ENCODE measurements at regions not wholly inside any gene's neighbourhood (a gene's known extent, or its start where the extent isn't known, plus 50 kb on each side); places are given as distances from the start of the nearest gene placed in this dataset.
"Not testable (repeated sequence)": the region's sequence is repeated elsewhere in the genome, so short reads cannot be mapped to it uniquely, and the experiment has no call there.

DNA sequence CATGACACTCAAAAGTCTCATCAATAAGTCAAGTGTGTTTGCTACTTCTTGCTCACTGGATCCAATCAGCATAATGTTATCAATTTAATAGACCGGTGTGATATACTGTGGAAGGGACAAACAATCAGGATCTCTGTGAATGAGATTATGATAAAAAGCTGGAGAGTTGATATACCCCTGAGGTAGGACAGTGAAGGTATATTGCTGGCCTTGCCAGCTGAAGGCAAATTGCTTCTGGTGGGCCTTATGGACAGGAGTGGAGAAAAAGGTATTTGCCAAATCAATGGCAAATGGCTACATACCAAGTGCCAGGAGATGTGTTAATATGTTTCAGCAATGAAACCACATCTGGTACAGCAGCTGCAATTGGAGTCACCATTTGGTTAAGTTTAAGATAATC lies 134.4 kb upstream of the TENT5A start:
- H3K27me3 Mint-ChIP-seq; DNase-seq (ENCODE audit: low spot score in 2 of 2); H3K9me3 Mint-ChIP-seq; H3K27ac Mint-ChIP-seq; ATAC-seq (ENCODE audit: low read depth); H3K36me3 Mint-ChIP-seq; H3K4me1 Mint-ChIP-seq; H3K4me3 Mint-ChIP-seq: not testable (repeated sequence)

DNA sequence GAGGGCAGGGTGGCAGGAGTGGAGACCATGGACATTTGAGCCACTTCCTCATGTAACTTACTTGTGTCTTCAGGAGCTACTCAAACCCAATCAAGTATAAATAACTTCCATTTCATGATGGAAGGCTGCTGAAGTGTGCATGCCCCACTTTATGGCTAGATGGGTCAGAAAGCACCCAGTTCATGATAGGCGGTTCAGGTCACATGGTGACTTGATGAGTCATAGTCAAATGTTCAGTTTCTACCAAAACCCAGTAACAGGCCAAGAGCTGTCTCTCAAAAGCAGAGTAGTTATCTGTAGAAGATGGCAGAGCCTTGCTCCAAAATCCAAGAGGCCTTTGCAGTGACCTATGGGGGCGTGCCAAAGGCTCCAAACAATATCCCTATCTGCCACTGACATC lies 133.7 kb upstream of the TENT5A start:
- DNase-seq (ENCODE audit: low spot score in 2 of 2) (no peak), ATAC-seq (ENCODE audit: low read depth) (no peak)
- Mint-ChIP-seq H3K9me3 (no peaks in the 10 kb centered on the region), H3K27ac (no peak overlapping the region), H3K27me3 (no peaks in the 10 kb centered on the region), H3K36me3 (no peaks in the 10 kb centered on the region), H3K4me3 (no peak overlapping the region), H3K4me1 (no peaks in the 10 kb centered on the region)

DNA sequence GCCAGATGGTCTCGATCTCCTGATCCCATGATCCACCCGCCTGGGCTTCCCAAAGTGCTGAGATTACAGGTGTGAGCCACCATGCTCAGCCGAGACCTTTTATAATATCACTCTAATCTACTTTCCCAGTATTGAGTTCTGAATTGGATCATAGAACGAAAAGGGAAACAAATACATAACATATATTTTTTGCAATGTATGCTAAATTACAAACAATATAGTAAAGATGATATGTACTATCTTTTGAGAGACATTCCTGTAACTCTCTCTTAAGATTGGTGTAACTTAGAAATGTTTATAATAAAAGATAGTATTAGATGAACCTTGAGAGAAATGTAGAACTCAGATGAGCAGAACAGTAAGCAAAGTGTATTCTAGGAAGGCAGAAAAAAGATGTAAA lies 129.2 kb upstream of the TENT5A start:
- Mint-ChIP-seq H3K4me1 (no peaks in the 10 kb centered on the region), H3K36me3 (no peaks in the 10 kb centered on the region), H3K27me3 (no peaks in the 10 kb centered on the region), H3K9me3 (no peaks in the 10 kb centered on the region), H3K4me3 (no peak overlapping the region), H3K27ac (no peak overlapping the region)
- ATAC-seq (ENCODE audit: low read depth) (no peak), DNase-seq (ENCODE audit: low spot score in 2 of 2) (no peak)

DNA sequence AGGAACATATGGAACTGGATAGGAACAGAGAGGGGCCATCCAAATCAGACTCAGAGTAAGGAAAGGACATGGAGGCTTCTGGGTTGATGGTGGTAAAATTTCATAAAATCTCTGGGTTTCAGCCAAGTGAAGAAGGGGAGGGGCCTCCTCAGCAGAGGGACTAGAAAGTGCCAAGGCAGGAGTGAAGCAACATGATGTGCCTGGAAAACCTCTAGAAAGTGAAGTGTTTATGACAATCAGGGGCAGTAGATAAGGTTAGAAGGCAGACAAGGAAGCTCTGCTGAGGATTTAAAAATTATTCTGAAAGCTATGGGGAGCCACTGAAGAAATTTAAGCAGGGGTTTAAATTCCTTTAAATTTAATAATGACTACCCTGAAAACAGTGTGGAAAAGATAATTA lies 126.0 kb upstream of the TENT5A start:
- Mint-ChIP-seq H3K36me3 (no peaks in the 10 kb centered on the region), H3K9me3 (no peaks in the 10 kb centered on the region), H3K4me1 (no peaks in the 10 kb centered on the region), H3K27ac (no peak overlapping the region), H3K27me3 (no peaks in the 10 kb centered on the region), H3K4me3 (no peak overlapping the region)
- DNase-seq (ENCODE audit: low spot score in 2 of 2): no peak
- no peak for ATAC-seq (ENCODE audit: low read depth)

DNA sequence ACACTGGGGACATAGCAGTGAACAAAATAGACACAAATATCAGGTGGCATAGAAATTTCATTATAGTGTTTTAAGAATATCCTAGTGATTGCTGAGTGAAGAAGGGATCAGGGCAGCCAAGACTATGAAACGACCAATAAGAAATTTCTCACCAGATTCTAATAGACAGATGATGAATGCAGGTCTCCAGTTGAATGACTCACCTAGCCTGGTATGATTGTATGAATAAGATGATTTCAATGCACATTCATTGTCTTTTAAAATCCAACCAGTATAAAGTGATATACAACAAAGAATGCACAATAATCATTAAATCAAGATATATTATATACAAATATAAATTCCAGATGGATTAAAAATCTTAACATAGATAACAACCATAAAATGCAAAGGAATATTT lies 124.5 kb upstream of the TENT5A start:
- H3K36me3 Mint-ChIP-seq: no peaks in the 10 kb centered on the region
- no peaks in the 10 kb centered on the region for H3K4me1 Mint-ChIP-seq
- peaks cover 5% of the 10 kb centered on the region for H3K9me3 Mint-ChIP-seq
- H3K27ac Mint-ChIP-seq: no peak overlapping the region
- H3K27me3 Mint-ChIP-seq: no peaks in the 10 kb centered on the region
- ATAC-seq (ENCODE audit: low read depth) (no peak), DNase-seq (ENCODE audit: low spot score in 2 of 2) (no peak)
- no peak overlapping the region for H3K4me3 Mint-ChIP-seq

DNA sequence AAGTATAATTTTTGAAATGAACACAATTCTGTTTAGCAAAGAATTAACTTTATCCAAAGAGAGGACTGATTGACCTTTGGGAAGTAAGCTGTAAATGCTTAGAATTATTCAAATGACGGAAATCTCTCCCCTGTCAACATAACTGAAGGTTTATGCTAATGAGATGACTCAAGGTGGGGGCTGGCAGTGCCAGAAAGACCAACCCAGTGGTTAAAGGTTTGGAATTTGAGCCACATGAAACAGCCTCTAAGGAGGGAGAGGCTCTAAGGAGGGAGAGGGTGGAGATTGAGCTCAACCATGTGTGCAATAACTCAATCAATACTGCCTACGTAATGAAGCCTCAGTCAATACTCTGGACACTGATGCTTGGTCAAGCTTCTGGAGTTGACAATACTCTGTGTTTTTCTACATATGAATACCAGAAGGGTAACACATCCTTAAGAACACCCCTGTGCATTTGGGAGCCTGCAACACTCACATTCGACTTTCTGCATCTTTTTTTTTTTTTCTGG lies 123.4 kb upstream of the TENT5A start:
- Mint-ChIP-seq H3K4me3 (no peak overlapping the region), H3K27me3 (no peaks in the 10 kb centered on the region), H3K4me1 (no peaks in the 10 kb centered on the region), H3K36me3 (no peaks in the 10 kb centered on the region), H3K27ac (no peak overlapping the region), H3K9me3 (peaks cover 8% of the 10 kb centered on the region)
- ATAC-seq (ENCODE audit: low read depth) (no peak), DNase-seq (ENCODE audit: low spot score in 2 of 2) (no peak)

DNA sequence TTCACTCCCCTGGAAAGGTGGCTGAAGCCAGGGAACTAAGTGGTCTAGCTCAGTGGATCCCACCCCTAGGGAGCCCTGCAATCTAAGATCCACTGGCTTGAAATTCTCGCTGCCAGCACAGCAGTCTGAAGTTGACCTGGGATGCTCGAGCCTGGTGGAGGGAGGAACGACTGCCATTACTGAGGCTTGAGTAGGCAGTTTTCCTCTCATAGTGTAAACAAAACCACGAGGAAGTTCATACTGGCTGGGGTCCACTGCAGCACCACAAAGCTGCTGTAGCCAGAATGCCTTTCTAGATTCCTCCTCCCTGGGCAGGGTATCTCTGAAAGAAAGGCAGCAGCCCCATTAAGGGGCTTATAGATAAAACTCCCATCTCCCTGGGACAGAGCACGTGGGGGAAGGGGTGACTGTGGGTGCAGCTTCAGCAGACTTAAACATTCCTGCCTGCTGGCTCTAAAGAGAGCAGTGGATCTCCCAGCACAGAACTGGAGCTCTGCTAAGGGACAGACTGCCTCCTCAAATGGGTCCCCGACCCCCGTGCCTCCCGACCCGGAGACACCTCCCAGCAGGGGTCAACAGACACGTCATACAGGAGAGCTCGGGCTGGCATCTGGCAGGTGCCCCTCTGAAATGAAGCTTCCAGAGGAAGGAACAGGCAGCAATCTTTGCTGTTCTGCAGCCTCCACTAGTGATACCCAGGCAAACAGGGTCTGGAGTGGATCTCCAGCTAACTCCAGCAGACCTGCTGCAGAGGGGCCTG lies 117.4 kb upstream of the TENT5A start:
- not testable (repeated sequence) for DNase-seq (ENCODE audit: low spot score in 2 of 2); H3K27ac Mint-ChIP-seq; H3K36me3 Mint-ChIP-seq; H3K4me1 Mint-ChIP-seq; H3K27me3 Mint-ChIP-seq; ATAC-seq (ENCODE audit: low read depth); H3K4me3 Mint-ChIP-seq
- peaks cover 12% of the 10 kb centered on the region for H3K9me3 Mint-ChIP-seq

DNA sequence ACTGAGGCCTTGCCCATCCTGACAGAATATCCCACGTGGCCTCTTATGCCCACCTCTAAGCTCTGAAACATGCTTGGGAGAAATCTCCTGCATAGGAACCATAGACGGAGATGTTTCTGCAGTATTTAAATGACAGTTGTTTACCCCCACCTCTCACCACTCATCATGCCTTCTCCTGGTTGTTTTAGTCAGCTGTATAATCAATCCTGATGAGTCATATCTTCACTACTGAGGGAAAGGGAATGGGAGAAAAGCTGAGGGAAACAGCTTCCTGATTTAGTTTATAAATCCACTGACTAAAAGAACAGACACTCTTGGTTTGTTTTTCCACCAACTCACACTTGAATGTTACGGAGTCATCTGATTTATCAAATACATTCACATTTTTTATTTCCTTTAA lies 113.2 kb upstream of the TENT5A start:
- Mint-ChIP-seq H3K9me3 (peaks cover 3% of the 10 kb centered on the region), H3K27ac (no peak overlapping the region), H3K27me3 (peaks cover 3% of the 10 kb centered on the region), H3K4me3 (no peak overlapping the region), H3K36me3 (no peaks in the 10 kb centered on the region), H3K4me1 (no peaks in the 10 kb centered on the region)
- DNase-seq (ENCODE audit: low spot score in 2 of 2) (no peak), ATAC-seq (ENCODE audit: low read depth) (no peak)

DNA sequence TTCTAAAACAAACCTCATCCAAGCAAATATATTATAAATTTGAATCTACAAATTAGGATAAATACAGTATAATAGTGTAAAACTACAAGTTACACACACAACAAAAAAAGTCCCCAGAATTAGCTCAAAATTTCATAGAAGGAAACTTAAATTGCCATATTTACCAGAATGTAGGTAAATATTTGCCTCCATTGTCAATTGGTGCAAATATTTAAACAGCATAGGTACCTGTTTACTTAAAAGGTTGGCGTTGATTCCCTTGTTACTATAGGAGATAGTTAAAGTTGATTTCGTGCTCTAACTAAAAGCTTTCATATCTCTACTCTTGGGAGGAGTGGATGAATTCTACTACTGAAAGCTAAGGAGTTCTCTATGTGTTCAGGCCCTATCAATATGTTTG lies 111.6 kb upstream of the TENT5A start:
- H3K27ac Mint-ChIP-seq: no peak overlapping the region
- DNase-seq (ENCODE audit: low spot score in 2 of 2) (no peak), ATAC-seq (ENCODE audit: low read depth) (no peak)
- H3K4me3 Mint-ChIP-seq: no peak overlapping the region
- H3K36me3 Mint-ChIP-seq: no peaks in the 10 kb centered on the region
- no peaks in the 10 kb centered on the region for H3K4me1 Mint-ChIP-seq
- peaks cover 3% of the 10 kb centered on the region for H3K27me3 Mint-ChIP-seq
- H3K9me3 Mint-ChIP-seq: peaks cover 3% of the 10 kb centered on the region

DNA sequence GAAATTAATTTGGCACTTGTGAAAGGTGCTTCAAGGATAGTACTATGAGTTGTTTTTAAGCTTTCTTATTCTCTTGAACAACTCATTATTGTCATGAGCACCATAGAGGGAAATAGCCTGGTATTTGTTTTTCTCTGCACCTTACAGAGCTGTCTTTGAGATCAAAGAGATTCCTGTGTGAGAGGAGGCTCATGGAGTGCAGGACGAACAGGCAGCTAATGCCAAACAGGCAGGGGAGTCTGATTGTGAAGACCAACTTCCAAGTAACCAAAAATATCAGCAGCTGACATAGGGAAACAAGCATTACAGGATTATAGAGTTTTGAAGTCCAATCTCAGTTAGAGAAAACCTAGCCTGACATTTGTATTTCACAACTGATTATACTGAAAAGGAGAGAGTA lies 110.6 kb upstream of the TENT5A start:
- no peaks in the 10 kb centered on the region for H3K4me1 Mint-ChIP-seq
- no peaks in the 10 kb centered on the region for H3K36me3 Mint-ChIP-seq
- peaks cover 3% of the 10 kb centered on the region for H3K27me3 Mint-ChIP-seq
- H3K9me3 Mint-ChIP-seq: peaks cover 3% of the 10 kb centered on the region
- H3K27ac Mint-ChIP-seq: no peak overlapping the region
- H3K4me3 Mint-ChIP-seq: no peak overlapping the region
- DNase-seq (ENCODE audit: low spot score in 2 of 2) (no peak), ATAC-seq (ENCODE audit: low read depth) (no peak)

DNA sequence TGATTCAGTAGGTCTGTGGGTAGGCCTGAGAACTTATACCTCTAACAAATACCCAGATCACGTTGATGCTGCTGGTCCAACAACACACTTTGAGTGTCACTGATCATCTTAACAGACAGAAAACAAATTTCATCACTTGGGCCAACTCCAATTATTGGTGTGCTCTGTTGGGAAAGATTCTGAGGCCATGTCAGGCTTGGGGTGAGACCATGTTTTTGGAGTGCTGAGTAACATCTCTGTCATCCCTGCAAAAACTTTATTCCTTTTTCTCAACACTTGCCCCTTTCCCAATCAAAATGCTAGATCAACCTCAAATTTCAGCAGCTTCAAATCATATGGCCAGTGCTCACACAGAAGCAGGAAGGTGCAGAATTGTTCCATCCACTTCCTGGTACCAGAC lies 108.8 kb upstream of the TENT5A start:
- Mint-ChIP-seq H3K27ac (no peak overlapping the region), H3K27me3 (peaks cover 3% of the 10 kb centered on the region), H3K4me3 (no peak overlapping the region), H3K36me3 (no peaks in the 10 kb centered on the region), H3K4me1 (no peaks in the 10 kb centered on the region), H3K9me3 (peaks cover 4% of the 10 kb centered on the region)
- ATAC-seq (ENCODE audit: low read depth) (no peak), DNase-seq (ENCODE audit: low spot score in 2 of 2) (no peak)

DNA sequence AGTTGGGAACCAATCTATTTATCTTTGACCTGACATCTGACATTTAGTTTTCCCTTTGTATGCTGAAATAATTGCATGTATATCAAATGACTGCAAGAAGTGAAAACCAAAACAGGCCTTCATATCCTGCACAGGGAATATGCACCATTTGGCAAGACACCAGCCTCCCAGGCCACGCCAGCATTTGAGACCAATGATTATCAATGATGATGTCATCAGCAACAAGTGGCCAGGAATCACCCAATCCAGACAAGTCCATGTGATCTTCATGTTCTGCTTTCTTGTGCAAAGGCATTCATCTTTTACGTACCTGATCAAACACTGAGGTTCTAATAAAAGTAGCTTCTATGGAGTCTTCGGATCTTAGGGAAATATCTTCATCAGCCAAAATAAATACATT lies 107.4 kb upstream of the TENT5A start:
- Mint-ChIP-seq H3K27ac (no peak overlapping the region), H3K4me1 (no peaks in the 10 kb centered on the region), H3K9me3 (peaks cover 1% of the 10 kb centered on the region), H3K4me3 (no peak overlapping the region), H3K36me3 (no peaks in the 10 kb centered on the region), H3K27me3 (peaks cover 1% of the 10 kb centered on the region)
- DNase-seq (ENCODE audit: low spot score in 2 of 2): no peak
- no peak for ATAC-seq (ENCODE audit: low read depth)

DNA sequence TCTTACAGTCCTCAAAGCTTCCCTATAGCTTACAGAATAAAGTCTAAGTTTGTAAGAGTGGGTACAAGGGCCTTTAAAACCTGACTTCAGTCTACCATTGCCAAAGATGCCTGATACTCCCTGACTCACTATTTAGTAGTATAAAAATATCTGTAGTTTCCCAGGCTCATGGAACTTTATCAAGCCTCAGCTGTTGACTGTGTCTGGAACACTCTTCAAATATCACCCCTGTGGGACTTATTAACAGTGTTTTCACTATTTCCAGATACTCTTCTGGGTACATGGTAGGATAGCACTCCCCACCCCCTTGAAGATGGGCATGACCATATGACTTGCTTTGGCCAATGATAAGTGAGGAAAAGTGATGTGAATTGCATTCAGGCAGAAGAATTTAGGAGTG lies 105.3 kb upstream of the TENT5A start:
- Mint-ChIP-seq H3K9me3 (peaks cover 4% of the 10 kb centered on the region), H3K4me3 (no peak overlapping the region), H3K4me1 (no peaks in the 10 kb centered on the region), H3K27ac (no peak overlapping the region), H3K27me3 (no peaks in the 10 kb centered on the region), H3K36me3 (no peaks in the 10 kb centered on the region)
- DNase-seq (ENCODE audit: low spot score in 2 of 2): no peak
- ATAC-seq (ENCODE audit: low read depth): no peak

DNA sequence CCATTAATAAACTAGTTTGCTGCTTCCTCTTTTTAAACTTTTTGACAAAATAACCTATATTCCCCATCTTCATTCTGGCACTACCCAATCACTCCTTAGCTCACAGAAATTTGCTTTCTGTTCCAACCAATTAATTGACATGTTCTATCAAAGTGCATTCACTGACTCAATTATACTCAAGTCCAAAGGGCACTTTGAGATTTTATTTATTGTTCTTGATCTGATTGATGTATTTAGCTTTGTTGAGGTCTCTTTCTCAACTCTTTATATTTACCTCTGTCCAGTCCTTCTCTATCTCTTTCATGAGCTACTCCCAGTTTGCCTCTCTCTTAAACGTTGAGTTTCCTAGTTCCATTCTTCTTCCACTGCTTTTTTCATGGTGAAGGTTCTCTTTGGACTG lies 104.4 kb upstream of the TENT5A start:
- no peaks in the 10 kb centered on the region for H3K27me3 Mint-ChIP-seq
- DNase-seq (ENCODE audit: low spot score in 2 of 2) (no peak), ATAC-seq (ENCODE audit: low read depth) (no peak)
- H3K4me3 Mint-ChIP-seq: no peak overlapping the region
- peaks cover 4% of the 10 kb centered on the region for H3K9me3 Mint-ChIP-seq
- no peaks in the 10 kb centered on the region for H3K4me1 Mint-ChIP-seq
- H3K27ac Mint-ChIP-seq: no peak overlapping the region
- no peaks in the 10 kb centered on the region for H3K36me3 Mint-ChIP-seq

DNA sequence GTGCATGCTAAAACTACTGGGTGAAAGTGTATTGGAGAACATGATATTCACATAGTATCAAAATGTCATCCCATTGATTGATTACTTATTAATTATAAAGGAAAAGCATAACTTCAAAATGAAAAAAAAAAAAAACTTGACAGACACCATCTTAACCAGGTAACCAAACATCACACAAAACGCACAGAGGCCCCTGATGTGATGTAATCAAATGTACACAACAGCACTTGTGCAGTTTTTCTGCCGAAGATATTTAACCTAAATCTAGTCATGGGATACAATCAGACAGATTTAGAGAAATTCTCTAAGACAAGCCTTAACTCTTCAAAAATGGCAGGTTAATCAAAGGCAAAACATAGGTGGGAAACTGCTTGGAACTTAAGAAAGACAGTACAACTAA lies 102.0 kb upstream of the TENT5A start:
- H3K27ac Mint-ChIP-seq: no peak overlapping the region
- H3K4me1 Mint-ChIP-seq: no peaks in the 10 kb centered on the region
- no peak overlapping the region for H3K4me3 Mint-ChIP-seq
- no peak for ATAC-seq (ENCODE audit: low read depth)
- no peaks in the 10 kb centered on the region for H3K27me3 Mint-ChIP-seq
- no peaks in the 10 kb centered on the region for H3K36me3 Mint-ChIP-seq
- H3K9me3 Mint-ChIP-seq: peaks cover 4% of the 10 kb centered on the region
- DNase-seq (ENCODE audit: low spot score in 2 of 2): no peak
